Esophagus muscularis mucosa (tissue), 4 donors: ENCODE measurements at regions not wholly inside any gene's neighbourhood (a gene's known extent, or its start where the extent isn't known, plus 50 kb on each side); places are given as distances from the start of the nearest gene placed in this dataset.

Experiments used
- EP300 ChIP-seq: sonication (generic); formaldehyde crosslinking; IDR thresholded peaks from one replicate; pipeline ENCODE4 v1.6.1; 2017; ENCODE audit warnings: antibody characterized with exemption
- POLR2A ChIP-seq: fragments of 450-650 bp; IDR thresholded peaks from one replicate; pipeline ENCODE4 v1.6.1; 2017; ENCODE audit warnings: antibody characterized with exemption, moderate library complexity, mild to moderate bottlenecking, low read depth
- POLR2AphosphoS5 ChIP-seq, 2 donors: sonication (generic); formaldehyde crosslinking; IDR thresholded peaks; one replicate each; pipeline ENCODE4 v1.6.1; 2017; ENCODE audit warnings: antibody characterized with exemption in 2 of 2
- TF ChIP-seq, protein P1 (sequence below), 3 experiments: fragments of 200-600 bp in 2 of 3; fragments of 450-650 bp in 1 of 3; sonication (generic) in 2 of 3; IDR thresholded peaks; one replicate each; pipeline ENCODE4 v1.5.1; 2017 to 2019; ENCODE audit warnings: antibody characterized with exemption in 3 of 3, mild to moderate bottlenecking in 2 of 3, moderate library complexity in 1 of 3

DNA sequence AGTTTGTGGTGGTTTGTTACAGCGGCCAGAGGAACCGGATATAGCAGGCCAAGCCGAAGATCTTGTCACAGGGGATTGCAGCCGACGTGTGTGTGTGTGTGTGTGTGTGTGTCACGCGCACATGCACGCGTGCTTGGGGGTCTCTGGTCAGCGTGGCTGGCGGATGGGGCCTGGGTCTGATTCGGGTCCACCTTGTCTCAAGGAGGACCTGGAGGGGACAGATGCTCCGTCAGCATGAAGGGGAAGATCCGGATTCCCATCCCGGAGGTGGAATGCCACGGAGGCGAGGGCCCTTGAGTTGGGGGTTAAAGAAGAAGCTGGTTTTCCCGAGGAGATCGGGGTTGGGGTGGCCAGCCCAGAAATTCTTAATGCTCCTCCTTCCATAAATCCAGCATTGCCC lies 1237.8 kb downstream of the BRD1 start:
- TF ChIP-seq, protein P1, sequence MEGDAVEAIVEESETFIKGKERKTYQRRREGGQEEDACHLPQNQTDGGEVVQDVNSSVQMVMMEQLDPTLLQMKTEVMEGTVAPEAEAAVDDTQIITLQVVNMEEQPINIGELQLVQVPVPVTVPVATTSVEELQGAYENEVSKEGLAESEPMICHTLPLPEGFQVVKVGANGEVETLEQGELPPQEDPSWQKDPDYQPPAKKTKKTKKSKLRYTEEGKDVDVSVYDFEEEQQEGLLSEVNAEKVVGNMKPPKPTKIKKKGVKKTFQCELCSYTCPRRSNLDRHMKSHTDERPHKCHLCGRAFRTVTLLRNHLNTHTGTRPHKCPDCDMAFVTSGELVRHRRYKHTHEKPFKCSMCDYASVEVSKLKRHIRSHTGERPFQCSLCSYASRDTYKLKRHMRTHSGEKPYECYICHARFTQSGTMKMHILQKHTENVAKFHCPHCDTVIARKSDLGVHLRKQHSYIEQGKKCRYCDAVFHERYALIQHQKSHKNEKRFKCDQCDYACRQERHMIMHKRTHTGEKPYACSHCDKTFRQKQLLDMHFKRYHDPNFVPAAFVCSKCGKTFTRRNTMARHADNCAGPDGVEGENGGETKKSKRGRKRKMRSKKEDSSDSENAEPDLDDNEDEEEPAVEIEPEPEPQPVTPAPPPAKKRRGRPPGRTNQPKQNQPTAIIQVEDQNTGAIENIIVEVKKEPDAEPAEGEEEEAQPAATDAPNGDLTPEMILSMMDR (IDR thresholded peaks at IDR 0.05): no peak
- no peak for TF ChIP-seq POLR2A
- no peak for TF ChIP-seq POLR2AphosphoS5 (IDR thresholded peaks at IDR 0.05)
- TF ChIP-seq EP300: no peak
